ENCODE measurements at regions not wholly inside any gene's neighbourhood (a gene's known extent, or its start where the extent isn't known, plus 50 kb on each side); places are given as distances from the start of the nearest gene placed in this dataset.

DNA sequence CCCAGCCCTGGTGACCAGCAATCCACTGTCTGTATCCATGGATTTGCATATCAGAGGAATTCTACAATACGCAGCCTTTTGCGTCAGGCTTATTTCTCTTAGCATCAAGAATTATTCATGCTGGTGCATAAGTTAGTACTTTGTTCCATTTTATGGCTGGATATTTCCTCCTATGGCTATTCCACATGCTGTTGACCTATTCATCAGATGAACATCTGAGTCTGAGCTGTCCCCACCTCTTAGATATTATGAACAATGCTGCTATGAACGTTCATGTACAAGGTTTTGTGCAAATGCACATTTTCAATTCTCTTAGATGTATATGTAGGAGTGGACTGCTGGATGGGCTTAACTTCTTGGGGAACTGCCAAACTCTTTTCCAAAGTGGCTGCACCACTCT, 79.0 kb upstream of the CST7 start:
- no peak for DNase-seq (ENCODE audit: low spot score)

DNA sequence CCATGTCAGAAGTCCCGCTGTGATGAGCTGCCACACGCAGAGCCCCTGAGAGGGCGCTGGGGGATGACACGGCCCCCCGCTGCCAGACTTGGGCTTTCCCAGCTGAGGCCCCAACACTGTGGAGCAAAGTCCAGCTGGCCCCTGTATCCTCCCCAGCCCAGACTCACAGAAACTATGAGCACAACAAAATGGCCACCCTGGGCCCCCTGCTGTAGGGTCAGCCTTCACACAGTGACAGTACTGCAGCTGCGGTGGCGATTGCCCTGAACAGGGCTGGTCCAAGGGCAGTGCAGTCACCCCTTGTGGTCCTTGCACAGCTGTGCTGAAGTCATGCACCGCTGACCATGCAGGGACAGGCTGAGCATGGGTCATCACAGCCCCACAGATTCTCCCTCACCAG, 78.2 kb upstream of the CST7 start:
- no peak for DNase-seq (ENCODE audit: low spot score)

DNA sequence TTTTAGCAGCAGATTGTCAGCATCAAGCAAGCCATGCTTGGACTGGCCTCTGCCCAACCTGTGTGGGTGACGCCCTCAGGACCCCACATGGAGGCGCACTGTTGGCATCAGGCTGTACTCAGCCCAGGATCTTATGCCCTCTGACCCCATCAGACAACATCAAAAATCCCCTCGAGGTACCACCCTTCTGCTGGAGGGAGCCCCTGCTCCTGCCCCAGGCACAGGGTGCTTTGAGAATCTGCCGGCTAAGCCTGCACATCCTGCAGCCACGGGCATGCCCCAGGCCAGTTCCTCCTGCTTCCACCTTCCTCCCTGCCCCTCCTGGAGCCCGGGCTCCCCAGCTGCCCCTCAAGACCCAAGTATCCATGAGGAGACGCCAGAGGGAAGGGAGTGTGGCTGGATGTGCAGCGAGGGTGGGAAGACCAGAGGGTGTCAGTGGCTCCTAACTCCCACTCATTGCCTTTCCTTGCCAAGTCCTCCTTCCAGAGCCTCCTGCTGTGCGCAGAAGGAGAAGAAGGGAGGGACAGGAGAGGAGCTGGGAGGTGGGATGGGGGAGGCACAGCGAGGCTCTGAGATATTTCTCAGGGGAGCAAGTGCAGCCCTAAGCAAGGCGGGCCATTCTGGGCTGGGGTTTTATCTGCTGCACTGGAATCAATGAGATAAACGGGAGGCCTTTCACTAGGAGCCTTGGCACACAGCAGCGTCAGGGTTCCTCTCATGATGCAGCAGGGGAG, 77.4 kb upstream of the CST7 start:
- no peak for DNase-seq (ENCODE audit: low spot score)

DNA sequence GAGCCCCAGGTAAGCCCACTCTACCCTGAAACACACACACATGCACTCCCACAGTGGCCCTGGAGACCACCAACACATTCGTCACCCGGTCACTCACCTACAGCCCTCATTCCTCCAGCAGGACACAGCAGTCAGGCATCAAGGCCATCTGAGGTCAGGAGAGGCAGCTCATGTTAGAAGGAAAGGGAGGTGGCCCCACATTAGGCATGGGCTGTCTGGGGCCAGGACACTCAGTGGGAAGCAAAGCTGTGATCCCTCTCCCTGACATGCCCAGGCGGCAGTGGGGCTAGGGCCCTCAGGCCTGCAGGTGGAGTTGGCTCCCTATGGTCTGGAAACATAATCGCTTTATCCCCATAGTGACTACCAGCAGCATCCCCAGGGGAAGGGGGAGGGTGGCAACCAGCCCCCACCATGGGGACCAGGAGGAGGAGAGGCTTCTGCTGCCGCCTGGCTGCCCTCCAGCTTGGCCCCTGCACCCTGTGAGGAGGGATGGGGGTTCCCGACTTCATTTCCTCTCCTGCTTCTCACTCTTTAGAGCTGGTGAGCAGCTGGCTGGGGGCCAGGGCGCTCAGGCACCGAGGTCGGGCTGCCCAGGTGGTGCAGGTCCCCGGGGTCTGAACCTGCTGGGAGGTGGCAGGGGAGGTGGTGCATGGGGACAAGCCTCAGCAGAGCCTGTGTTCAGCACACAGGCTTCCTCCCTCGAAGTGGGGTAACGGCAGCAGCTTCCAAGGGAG, 76.6 kb upstream of the CST7 start:
- DNase-seq (ENCODE audit: low spot score), result no peak

DNA sequence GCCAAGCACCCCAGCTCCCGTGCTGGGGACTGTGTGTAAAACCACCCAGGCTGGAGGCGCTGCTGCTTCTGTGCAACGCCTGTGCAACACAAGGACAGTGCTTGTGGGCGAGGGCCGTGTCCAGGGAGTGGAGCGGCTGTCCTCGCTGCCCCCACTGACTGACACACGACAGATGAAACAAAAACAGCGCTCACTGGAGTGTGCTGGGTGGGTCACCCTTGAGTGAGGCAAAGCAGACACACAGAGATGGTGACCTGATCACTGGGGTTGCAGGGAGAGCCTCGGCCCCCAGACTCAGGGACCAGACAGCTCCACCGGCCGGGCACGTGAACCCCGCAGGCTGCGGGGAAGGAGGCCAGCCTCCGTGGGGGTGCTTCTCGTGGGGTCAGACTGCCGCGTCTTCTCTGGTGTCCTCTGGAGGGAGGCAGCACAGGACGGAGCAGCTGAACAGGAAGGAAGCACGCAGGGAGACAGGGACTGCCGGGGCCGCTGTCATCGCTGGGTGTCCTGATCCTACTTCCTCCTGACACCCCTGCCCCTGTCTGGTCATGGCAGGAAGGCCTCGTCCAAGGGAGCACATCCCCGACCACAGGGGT, 75.9 kb upstream of the CST7 start:
- no peak for DNase-seq (ENCODE audit: low spot score)

DNA sequence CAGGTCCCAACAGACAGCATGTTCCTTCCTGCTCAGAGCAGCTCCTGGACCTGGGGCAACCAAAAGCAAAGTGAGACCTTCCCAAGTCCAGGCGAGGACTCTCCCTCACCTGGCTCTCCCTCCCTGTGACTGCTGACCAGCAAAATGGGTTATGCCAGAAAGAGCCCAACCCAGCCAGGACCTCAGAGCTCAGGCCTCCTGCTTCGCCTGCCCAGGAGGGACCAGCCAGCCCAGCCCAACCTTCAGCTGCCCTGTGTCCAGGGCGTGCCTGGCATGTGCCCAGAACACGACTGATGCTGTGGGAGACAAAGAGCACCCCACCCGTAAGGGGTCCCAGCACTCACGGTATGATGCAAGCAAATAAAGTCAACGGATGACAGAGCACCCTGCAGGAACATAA, 74.0 kb upstream of the CST7 start:
- DNase-seq (ENCODE audit: low spot score), result no peak

DNA sequence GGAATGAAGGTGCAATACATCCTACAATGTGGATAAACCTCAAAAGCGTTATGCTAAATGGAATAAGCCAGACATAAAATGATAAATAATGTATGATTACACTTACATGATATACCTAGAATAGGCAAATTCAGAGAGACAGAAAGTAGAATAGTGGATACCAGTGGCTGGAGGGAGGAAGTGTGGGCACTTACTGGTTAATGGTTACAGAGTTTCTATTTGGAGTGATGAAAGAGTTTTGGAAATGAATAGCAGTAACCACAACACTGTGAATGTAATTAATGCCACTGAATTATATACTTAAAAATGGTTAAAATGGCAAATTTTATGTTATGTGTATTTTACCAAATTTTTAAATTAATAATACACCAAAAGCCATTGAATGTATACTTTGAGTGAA, 71.4 kb upstream of the CST7 start:
- no peak for DNase-seq (ENCODE audit: low spot score)

DNA sequence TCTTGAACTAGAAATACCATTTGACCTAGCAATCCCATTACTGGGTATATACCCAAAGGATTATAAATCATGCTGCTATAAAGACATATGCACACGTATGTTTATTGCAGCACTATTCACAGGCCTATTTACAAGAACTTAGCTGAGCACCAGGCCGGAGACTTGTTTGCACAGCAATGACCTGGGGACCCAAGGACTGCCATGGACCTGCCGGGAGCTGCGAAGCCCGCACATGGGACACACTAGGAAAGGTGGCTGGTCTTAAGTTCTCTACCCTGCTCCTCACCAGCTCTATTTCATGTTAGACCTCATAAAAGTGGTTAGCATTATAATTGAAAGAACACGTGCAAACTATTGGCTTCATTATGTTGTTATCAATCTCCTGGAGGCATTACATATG, 70.4 kb upstream of the CST7 start:
- no peak for DNase-seq (ENCODE audit: low spot score)

DNA sequence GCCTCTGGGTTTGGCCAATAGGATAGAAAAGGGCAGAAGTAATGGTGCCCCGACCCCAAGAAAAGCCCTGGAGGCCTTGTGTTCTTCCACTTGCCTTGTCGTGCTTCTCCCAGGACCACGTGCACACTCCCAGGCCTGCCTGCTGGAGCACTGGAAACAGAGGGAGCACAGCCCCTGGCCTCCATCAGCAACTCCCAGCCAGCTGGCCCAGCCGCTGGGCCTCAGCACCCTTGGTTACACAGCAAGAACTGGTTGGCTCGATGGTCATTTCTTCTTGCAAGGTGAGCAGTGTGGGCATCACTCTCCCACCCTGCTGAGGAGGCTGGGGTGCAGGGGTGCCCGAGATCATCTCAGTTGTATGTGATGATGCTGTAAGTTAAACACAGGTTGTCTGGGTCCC, 69.2 kb upstream of the CST7 start:
- no peak for DNase-seq (ENCODE audit: low spot score)

DNA sequence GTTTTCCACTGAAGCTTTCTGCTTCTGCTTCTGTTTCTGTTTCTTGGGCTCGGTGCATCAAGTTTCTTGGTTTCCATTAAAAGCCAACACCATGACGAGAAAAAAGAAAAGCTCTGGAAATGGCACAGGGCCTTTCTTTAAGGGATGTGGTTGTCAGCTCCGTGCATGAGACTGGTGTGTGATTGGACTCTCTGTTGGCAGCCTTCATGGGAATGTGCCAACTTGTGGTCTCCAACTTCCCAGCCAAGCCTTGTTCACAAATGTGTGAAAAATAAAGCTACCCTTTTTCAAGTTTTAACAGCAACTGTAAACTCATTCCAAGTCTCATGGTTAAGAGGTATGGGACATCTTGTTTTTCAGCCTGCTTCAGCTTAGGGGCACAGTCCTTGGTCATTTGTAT, 68.7 kb upstream of the CST7 start:
- no peak for DNase-seq (ENCODE audit: low spot score)

DNA sequence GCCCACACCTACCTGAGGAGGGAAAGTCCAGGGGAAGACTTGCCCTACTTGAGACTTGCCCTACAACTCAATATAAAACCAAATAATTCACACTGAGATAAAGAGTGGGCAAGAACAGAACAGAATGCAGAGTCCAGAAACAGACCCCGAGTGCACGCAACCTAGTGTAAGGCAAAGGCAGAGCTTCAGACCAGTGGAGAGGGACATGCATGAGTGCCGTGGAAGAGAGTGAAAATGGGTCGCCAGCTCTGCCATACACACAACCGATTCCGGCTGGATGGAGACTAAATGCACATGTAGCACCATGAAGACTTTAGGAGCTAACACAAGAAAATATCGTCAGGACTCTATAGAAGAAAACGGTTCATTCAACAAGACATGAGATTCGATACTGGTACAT, 58.8 kb upstream of the CST7 start:
- no peak for DNase-seq (ENCODE audit: low spot score)

DNA sequence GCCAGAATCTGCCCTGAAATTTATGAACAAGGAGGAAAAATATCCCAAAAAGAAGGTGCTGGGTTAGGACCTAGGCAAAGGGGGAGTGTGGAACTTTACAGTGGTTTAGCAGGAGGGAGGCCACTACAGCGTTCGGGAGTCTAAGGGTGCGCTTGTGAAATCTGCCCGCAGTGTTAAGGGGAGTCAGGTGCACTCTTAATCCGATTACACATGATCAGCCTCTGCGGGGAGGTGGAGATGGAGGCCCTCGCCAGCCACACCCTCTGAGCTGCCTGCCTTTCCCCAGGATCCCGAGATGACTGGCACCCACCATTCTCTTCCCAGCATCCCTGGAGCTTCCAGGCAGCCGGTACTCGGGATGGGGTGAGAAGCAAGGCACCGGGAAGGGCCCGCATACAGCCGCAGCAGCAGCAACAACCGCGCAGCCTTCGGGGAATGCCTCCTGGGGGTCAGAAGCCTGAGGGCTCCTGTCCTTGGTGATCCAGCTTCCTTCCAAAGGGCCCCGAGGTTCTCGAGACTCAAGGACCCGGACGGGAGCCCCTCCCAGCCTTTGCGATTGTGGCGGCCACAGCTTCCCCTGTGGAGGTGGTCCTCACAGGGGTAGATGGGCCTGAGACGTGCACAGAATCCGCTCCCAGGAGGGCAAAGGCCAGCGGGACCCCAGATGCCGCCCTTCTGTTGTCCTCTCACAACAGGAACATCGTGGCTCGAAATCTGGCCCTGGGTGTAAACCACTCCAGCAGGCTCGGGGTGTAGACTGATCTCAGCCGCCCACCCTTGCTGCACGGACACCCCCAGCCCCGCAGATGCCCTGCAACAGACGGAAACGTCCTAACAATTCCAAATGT, 57.3 kb upstream of the CST7 start:
- DNase-seq (ENCODE audit: low spot score), result no peak

DNA sequence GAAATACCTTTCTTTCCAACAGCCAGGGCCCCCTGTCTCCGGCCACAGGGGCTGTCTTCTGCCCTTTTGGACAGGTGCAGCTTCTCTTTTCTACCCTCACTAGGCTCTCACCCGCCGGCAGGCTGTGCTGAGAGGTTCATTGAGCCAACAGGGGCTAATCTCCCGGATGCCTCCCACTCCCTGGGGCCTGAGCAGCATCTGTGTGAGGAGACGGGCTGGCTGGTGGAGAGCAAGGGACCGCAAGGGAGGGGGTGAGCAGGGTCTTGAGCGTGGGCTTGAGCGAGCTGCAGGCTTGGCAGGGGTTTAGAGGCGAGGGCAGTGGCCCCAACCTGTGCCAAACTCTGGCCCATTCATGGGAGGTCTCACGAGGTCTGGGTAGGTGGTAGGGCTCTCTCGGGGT, 56.5 kb upstream of the CST7 start:
- no peak for DNase-seq (ENCODE audit: low spot score)

DNA sequence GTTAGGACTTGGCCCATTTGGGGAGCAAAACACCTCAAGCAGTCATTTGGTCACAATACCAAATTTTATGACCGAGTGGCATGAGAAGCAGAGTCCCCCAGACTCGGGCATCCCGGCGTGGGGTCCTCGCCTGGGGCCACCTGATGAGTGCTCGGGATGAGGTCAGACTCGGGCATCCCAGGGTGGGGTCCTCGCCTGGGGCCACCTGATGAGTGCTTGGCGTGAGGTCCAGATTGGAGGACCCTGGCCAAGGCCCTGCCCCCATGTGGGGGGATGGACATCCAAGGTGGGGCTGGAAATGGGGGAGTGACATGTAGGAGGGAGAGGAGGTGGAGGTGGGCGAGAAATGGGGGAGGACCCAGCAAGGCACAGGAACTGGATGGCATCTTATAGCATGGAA, 56.1 kb upstream of the CST7 start:
- DNase-seq (ENCODE audit: low spot score), result no peak

DNA sequence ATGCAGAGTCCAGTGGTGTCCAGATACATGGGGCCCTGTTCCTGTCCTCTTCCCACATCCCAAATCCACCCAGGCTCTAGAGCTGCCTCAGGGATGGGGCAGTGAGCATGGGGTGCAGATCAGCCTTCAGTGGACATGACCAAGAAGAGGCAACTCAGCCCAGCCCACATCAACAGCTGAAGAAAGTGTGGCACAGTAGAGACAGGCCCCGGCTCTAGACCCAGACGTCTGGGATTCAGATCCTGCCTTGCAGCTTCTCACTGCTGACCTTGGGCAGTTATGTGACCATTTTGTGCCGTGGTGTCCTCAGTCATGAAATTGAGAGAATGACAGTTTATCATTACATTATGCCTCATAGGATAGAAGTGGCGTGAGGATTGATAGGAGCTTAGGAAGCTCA, 54.6 kb upstream of the CST7 start:
- no peak for DNase-seq (ENCODE audit: low spot score)

DNA sequence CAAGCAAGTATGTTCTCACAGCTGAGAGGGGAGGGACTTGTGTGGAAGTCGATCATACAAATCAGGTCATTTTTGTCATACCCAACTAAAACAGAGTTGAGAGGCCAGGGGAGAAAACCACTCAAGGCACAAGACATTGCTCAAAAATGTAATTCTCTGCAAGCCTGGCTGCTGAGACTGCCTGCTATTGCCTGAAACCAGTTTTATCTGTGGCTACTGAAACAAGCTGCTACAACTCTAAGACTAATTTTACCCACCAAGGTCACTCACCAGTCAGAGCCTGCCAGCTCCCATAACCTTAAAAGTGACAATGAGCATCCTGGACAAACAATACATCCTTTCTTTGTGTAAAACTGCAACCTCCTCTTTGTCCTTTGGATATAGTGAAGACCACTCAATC, 54.1 kb upstream of the CST7 start:
- no peak for DNase-seq (ENCODE audit: low spot score)

DNA sequence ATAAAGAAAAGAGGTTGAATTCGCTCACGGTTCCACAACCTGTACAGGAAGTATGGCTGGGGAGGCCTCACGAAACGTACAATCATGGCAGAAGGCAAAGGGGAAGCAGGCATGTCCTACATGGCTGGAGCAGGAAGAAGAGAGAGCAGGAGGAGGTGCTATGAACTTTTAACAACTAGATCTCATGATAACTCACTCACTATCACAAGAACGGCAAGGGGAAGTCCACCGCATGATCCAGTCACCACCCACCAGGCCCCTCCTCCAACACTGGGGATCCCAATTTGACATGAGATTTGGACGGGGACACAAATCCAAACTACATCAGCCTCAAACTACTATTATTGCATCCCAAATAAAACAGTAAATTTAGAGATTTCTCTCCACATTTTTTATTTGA, 53.6 kb upstream of the CST7 start:
- DNase-seq (ENCODE audit: low spot score), result no peak

DNA sequence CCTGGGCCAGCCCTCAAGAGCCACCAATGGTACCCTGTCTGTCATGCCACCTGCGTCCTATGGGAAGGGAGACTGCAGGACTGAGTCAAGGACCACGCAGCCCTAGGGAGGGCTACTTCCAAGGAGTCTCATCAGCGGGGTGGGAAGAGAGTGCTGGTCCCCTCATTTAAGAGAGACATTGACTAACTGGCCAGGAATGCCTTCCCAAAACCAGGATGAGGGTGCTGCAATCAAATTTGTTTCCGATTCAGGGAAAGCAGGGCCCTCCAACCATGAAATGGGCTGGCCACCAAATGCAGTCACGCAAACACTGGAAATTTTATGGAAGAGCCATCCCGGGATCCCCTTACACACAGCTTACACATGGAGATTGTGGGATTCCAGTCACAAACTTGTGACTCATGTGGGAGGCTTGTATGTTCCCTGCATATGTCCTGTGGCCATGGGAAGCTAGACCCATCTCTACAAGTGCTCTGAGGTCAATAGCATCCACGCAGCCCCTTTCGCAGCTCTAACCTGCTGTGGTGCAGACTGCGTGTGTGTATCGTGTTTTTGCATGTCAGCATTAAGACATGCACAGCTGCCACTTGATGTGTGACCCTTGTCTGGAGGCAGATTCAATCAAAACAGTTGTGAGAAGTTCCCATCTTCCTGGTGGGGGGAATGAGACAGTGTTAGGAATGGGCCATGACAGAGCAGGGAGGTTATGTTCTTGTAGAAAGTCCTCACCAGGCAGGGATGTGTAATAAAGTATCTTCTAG, 53.0 kb upstream of the CST7 start:
- DNase-seq (ENCODE audit: low spot score), result no peak

DNA sequence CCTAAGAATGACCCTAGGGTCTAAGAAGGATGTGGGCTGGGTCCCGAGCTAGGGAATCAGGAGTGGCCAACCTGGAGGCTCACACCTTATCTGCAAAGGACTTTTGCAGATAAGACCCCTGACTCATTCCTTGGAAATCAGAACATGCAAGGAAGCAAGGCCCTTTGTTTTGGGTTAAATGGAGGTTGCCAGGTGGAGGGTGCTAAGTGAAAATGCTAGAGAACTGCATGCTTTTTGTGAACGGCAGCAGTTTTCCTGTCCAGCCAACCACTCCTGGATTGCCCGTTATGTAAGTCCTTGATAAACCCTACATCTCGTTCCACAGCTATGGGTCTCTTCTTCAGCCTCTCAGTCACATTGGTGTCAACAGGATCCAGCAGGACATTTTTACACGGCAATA, 52.1 kb upstream of the CST7 start:
- no peak for DNase-seq (ENCODE audit: low spot score)

DNA sequence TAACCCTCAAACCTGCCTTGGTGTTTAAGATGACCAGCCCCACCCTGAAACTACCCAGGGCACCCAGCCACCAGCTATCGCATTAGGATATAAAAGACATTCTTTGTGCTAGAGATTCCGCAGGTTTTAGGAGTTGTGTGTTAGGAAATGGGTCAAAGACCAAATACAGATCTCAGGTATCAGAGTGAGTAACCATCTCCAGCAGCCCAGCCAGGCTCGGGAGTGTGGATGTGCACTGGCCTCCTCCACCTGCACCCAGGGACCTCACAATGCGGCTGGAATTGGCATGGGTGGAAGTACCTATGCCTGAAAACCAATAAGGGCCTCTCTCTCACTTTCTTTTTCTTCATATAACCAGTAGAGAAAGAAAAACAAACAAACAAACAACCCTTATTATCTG, 51.1 kb upstream of the CST7 start:
- DNase-seq (ENCODE audit: low spot score), result no peak

DNA sequence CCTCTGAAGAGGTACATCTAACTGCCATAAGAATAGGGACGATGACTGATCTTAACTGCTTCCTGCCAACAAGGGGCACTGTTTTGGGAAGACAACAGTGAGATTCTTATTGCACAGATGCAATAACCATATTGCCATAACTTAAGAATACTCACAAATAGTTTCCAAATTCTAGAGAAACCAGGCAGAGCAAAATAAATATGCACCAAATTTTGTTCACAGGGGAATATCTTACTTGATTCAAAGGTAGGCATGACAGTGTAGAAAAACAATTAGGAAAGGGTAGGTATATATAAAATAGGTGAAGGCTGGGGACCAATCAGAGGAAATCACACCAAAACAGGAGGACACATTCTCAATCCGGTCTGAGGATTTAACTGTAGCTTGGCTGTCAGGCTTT, 49.9 kb upstream of the CST7 start:
- DNase-seq (ENCODE audit: low spot score), result no peak

Measured in cerebellar cortex (tissue), 1 donor.